GM23248 (cell line): ENCODE measurements at regions not wholly inside any gene's neighbourhood (a gene's known extent, or its start where the extent isn't known, plus 50 kb on each side); places are given as distances from the start of the nearest gene placed in this dataset.

Experiments used
- DNase-seq: peaks from one replicate; pipeline ENCODE4 v3.0.0-alpha.2; 2015
- H2AFZ ChIP-seq: fragments of 200-600 bp; sonication (generic); 2 replicates; pipeline ENCODE4 v1.6.1; 2016; ENCODE audit warnings: antibody characterized with exemption
- H3F3A ChIP-seq: fragments of 200-600 bp; sonication (generic); 2 replicates; pipeline ENCODE4 v1.6.1; 2016; ENCODE audit warnings: mild to moderate bottlenecking, antibody characterized with exemption, mixed run types; ENCODE audit not compliant: insufficient read depth
- H3K27ac ChIP-seq: fragments of 200-600 bp; sonication (generic); 2 replicates; pipeline ENCODE4 v1.5.1; 2016; ENCODE audit warnings: mild to moderate bottlenecking
- H3K27me3 ChIP-seq: fragments of 200-600 bp; sonication (generic); replicated peaks from 2 replicates; pipeline ENCODE4 v1.6.1; 2016; ENCODE audit warnings: mild to moderate bottlenecking; ENCODE audit not compliant: insufficient read depth
- H3K36me3 ChIP-seq: fragments of 200-600 bp; sonication (generic); 2 replicates; pipeline ENCODE4 v1.6.1; 2016; ENCODE audit warnings: low read depth, mild to moderate bottlenecking
- H3K4me1 ChIP-seq: fragments of 200-600 bp; sonication (generic); 2 replicates; pipeline ENCODE4 v1.6.1; 2016; ENCODE audit warnings: mild to moderate bottlenecking; ENCODE audit not compliant: insufficient read depth
- H3K4me2 ChIP-seq: fragments of 200-600 bp; sonication (generic); one replicate; pipeline ENCODE4 v1.6.1; 2016; ENCODE audit warnings: mild to moderate bottlenecking; ENCODE audit not compliant: unreplicated experiment
- H3K4me3 ChIP-seq: fragments of 200-600 bp; sonication (generic); 2 replicates; pipeline ENCODE4 v1.5.1; 2016; ENCODE audit warnings: mild to moderate bottlenecking
- H3K79me2 ChIP-seq: fragments of 200-600 bp; sonication (generic); 2 replicates; pipeline ENCODE4 v1.6.1; 2016; ENCODE audit warnings: mild to moderate bottlenecking; ENCODE audit not compliant: insufficient read depth
- H3K9ac ChIP-seq: fragments of 200-600 bp; sonication (generic); 2 replicates; pipeline ENCODE4 v1.6.1; 2016; ENCODE audit warnings: mild to moderate bottlenecking
- H3K9me2 ChIP-seq: fragments of 200-600 bp; sonication (generic); 2 replicates; pipeline ENCODE4 v1.6.1; 2016; ENCODE audit warnings: mixed run types, mild to moderate bottlenecking, moderate library complexity; ENCODE audit not compliant: insufficient read depth
- H3K9me3 ChIP-seq: fragments of 200-600 bp; sonication (generic); one replicate; pipeline ENCODE4 v1.6.1; 2017; ENCODE audit warnings: low read depth
- H4K20me1 ChIP-seq: fragments of 200-600 bp; sonication (generic); 2 replicates; pipeline ENCODE4 v1.6.0; 2016; ENCODE audit not compliant: insufficient read depth
- EZH2 ChIP-seq: fragments of 200-600 bp; sonication (generic); IDR thresholded peaks from 2 replicates; pipeline ENCODE4 v1.6.1; 2018; ENCODE audit warnings: antibody characterized with exemption, mild to moderate bottlenecking; ENCODE audit not compliant: insufficient read depth, poor library complexity, severe bottlenecking
- EZH2phosphoT487 ChIP-seq: fragments of 200-600 bp; sonication (generic); IDR thresholded peaks from 2 replicates; pipeline ENCODE4 v1.6.1; 2018; ENCODE audit warnings: antibody characterized with exemption, moderate library complexity, mild to moderate bottlenecking, low read depth; ENCODE audit not compliant: insufficient read depth
- WGBS, 2 experiments: methylation state at CpG; one replicate each; pipeline ENCODE4 v1.1.6; 2015 to 2017; ENCODE audit warnings: low lambda C conversion rate in 2 of 2, low coverage in 1 of 2; ENCODE audit errors: missing lambda C conversion rate in 2 of 2; 5-methylcytosine and 5-hydroxymethylcytosine counted together
- in situ Hi-C: fragments of 300-500 bp; cut with MboI; formaldehyde crosslinking; loops from 2 replicates; pipeline ENCODE4 v1.15.0; 2020

- Histone ChIP-seq H4K20me1 (no peaks in the 10 kb centered on the region), H3K4me2 (no peak overlapping the region), H3K9me2 (no peaks in the 10 kb centered on the region), H3K4me3 (no peak overlapping the region), H3K27ac (no peak overlapping the region), H2AFZ (no peak overlapping the region), H3K4me1 (no peaks in the 10 kb centered on the region), H3K36me3 (no peaks in the 10 kb centered on the region), H3K9me3 (no peaks in the 10 kb centered on the region), H3K79me2 (no peaks in the 10 kb centered on the region), H3K9ac (no peak overlapping the region), H3F3A (no peaks in the 10 kb centered on the region), H3K27me3 (no peaks in the 10 kb centered on the region)
- in situ Hi-C loops = no loop called here
- no peak for DNase-seq
- 7 to 18% methylated on average over 3 of the region's 3 CpGs for WGBS, 2 experiments
- TF ChIP-seq EZH2 (no peak), EZH2phosphoT487 (no peak)
Measured at GRCh38 chr9:28961623-28962022, 1388.3 kb upstream of the C9orf72 start.

GRCh38 chr9:28967226-28967625 lies 1393.9 kb upstream of the C9orf72 start:
- Histone ChIP-seq H2AFZ (no peak overlapping the region), H3K79me2 (no peaks in the 10 kb centered on the region), H3F3A (no peaks in the 10 kb centered on the region), H3K36me3 (no peaks in the 10 kb centered on the region), H3K4me1 (no peaks in the 10 kb centered on the region), H3K4me3 (no peak overlapping the region), H3K9me3 (no peaks in the 10 kb centered on the region), H3K9ac (no peak overlapping the region), H4K20me1 (no peaks in the 10 kb centered on the region), H3K4me2 (no peak overlapping the region), H3K27me3 (no peaks in the 10 kb centered on the region), H3K9me2 (no peaks in the 10 kb centered on the region), H3K27ac (no peak overlapping the region)
- TF ChIP-seq EZH2 (no peak), EZH2phosphoT487 (no peak)
- in situ Hi-C loops = no loop called here
- DNase-seq = no peak

- Histone ChIP-seq H3F3A (no peaks in the 10 kb centered on the region), H3K36me3 (no peaks in the 10 kb centered on the region), H3K4me1 (no peaks in the 10 kb centered on the region), H3K4me3 (no peak overlapping the region), H2AFZ (no peak overlapping the region), H3K9me2 (no peaks in the 10 kb centered on the region), H3K27me3 (no peaks in the 10 kb centered on the region), H3K4me2 (no peak overlapping the region), H3K9ac (no peak overlapping the region), H3K9me3 (no peaks in the 10 kb centered on the region), H3K27ac (no peak overlapping the region), H4K20me1 (no peaks in the 10 kb centered on the region), H3K79me2 (no peaks in the 10 kb centered on the region)
- TF ChIP-seq EZH2 (no peak), EZH2phosphoT487 (no peak)
- no peak for DNase-seq
- WGBS, 2 experiments = 0% methylated on average over 3 of the region's 3 CpGs
- in situ Hi-C loops = no loop called here
Measured at GRCh38 chr9:28970241-28970654, 1397.0 kb upstream of the C9orf72 start.

- H4K20me1 ChIP-seq = no peaks in the 10 kb centered on the region
- H3F3A ChIP-seq = no peaks in the 10 kb centered on the region
- H3K9ac ChIP-seq = no peak overlapping the region
- H3K79me2 ChIP-seq = no peaks in the 10 kb centered on the region
- no peaks in the 10 kb centered on the region for H3K9me3 ChIP-seq
- in situ Hi-C loops = no loop called here
- H2AFZ ChIP-seq = no peak overlapping the region
- H3K27me3 ChIP-seq = no peaks in the 10 kb centered on the region
- no peaks in the 10 kb centered on the region for H3K9me2 ChIP-seq
- H3K4me3 ChIP-seq = no peak overlapping the region
- WGBS, 2 experiments = 6 to 11% methylated on average over 2 of the region's 2 CpGs
- no peak overlapping the region for H3K4me2 ChIP-seq
- H3K4me1 ChIP-seq = no peaks in the 10 kb centered on the region
- no peaks in the 10 kb centered on the region for H3K36me3 ChIP-seq
- H3K27ac ChIP-seq = no peak overlapping the region
- no peak for DNase-seq
- TF ChIP-seq EZH2phosphoT487 (no peak), EZH2 (no peak)
Measured at GRCh38 chr9:28971881-28972280, 1398.6 kb upstream of the C9orf72 start.

- H4K20me1 ChIP-seq = no peaks in the 10 kb centered on the region
- no peaks in the 10 kb centered on the region for H3K36me3 ChIP-seq
- H3K4me1 ChIP-seq = no peaks in the 10 kb centered on the region
- TF ChIP-seq EZH2 (no peak), EZH2phosphoT487 (no peak)
- no peaks in the 10 kb centered on the region for H3K9me2 ChIP-seq
- H3K79me2 ChIP-seq = no peaks in the 10 kb centered on the region
- no peak overlapping the region for H3K4me3 ChIP-seq
- no peaks in the 10 kb centered on the region for H3F3A ChIP-seq
- no peaks in the 10 kb centered on the region for H3K27me3 ChIP-seq
- H2AFZ ChIP-seq = no peak overlapping the region
- H3K9ac ChIP-seq = no peak overlapping the region
- DNase-seq = no peak
- H3K9me3 ChIP-seq = no peaks in the 10 kb centered on the region
- H3K4me2 ChIP-seq = no peak overlapping the region
- H3K27ac ChIP-seq = no peak overlapping the region
- in situ Hi-C loops = no loop called here
Measured at GRCh38 chr9:28976250-28976649, 1403.0 kb upstream of the C9orf72 start.
